HG02610 (cell line): ENCODE measurements at regions not wholly inside any gene's neighbourhood (a gene's known extent, or its start where the extent isn't known, plus 50 kb on each side); places are given as distances from the start of the nearest gene placed in this dataset.
"Not testable (repeated sequence)": the region's sequence is repeated elsewhere in the genome, so short reads cannot be mapped to it uniquely, and the experiment has no call there.

Source experiments
- ATAC-seq: cut with Tn5 transposase; IDR thresholded peaks from one replicate; pipeline ENCODE4 v1.9.1; 2021; ENCODE audit warnings: mild to moderate bottlenecking, moderate library complexity; ENCODE audit not compliant: unreplicated experiment

DNA sequence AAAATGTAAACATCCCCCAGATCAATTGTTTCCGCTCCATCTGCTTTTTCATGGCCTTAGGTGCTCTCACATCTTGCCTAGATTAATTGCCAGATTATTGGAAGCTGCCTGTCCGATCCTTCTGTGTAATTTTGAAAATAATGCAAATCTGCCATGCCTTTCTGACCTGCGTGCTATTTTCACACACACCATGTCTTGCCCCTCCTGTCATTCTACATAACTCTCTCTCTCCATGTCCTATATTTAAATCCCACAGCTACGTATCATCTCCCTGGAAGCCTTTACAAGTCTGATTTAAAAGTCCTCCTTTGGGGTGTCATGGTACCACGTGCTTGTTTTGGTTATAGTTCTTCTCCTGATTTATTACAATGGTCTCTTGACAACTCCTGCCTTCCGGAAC lies 247.6 kb upstream of the ELAVL2 start:
- no peak for ATAC-seq

DNA sequence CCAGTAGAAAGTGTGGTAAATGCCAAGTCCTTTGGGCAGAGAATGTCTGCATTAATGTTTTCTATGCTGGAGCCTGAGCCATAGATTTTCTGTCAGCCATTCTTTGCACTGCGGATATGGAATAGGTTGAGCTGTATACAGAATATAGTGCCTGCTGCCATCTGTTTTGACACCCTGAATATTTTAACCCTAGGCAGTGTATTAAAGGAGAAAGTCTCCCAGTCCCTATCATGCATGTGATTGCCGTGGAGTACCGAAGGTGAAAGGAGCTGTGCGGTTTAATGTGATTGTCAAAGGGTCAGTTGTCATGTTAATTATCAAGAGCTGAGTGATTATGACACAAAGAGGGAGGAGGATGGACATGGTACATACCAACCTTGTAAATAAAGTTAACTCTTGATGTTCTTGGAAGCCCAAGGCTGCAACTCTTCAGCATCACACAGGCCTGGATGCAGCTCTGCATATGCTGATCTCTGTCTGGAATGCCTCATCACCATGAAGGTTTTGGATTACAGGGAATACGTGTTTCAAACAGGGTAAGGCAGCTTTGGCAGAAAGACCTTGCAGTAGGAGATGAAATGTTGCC lies 247.1 kb upstream of the ELAVL2 start:
- no peak for ATAC-seq

DNA sequence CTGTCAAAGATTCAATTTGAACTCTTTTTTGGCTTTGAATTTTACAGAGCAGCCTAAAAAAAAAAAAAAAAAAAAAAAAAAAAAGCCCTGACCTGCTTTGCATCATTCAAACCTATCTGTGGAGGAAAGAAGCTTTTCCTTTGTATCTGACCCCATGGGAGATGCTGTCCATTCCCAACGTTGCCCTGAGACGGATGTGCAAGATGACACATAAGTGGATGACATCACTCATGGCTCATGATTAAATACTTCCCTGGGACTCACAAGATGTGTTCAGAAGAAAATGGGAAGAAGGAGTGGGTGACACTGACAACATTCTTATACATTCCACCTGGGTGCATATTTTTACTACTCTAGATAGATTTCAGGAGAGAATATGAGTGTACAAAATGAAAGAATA lies 245.7 kb upstream of the ELAVL2 start:
- ATAC-seq, result no peak

DNA sequence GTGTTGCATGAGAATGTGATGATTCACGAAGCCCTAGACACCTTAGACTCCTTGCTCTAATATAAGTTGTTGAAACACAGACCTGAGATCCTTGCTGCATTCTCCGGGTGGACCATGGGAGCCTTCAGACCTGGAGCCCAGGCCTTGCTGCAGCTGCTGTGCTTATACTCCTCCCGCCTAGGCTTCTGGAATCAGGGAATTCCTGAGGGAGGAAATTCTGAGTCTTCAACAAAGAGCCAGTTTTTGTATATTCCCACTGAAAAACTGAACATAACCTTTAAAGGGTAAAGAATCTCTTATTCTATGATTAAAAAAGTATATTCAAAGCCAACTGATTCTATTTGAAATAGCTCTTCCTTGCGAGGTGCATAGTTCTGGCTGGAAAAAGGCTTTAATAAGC lies 245.1 kb upstream of the ELAVL2 start:
- no peak for ATAC-seq

DNA sequence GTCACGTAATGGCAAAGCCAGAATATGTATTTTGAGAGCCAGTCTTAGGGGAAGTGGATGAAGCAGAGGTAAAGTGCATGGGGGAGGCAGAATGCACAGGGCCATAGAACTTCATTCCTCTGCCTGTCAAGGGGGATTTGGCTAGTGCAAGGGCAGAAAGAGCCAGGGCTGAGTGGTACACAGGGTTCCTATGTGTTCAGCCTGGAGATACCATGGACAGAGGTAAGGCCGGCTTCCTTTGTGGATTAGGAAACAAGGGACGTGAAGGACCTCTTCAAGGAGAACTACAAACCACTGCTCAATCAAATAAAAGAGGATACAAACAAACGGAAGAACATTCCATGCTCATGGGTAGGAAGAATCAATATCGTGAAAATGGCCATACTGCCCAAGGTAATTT lies 241.1 kb upstream of the ELAVL2 start:
- ATAC-seq, result not testable (repeated sequence)

DNA sequence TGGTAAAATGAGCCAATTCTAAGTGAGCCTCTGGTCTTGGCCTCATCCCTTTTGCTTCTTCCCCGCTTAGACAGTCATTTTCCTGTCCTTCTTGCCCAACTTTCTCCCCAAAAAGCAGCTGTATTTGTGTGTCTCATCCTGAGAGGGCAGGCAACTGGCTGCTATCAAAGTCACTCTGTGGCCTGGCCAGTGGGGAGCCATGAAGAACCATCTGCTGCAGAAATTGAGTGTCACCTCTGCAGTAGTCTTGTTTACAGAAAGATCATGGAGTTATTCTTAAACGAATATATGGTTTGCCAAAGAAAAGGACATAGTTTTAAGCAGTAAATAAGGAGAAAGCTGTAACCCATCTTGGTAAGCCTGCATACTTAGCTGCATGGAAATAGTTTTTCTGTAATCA lies 233.6 kb upstream of the ELAVL2 start:
- no peak for ATAC-seq

DNA sequence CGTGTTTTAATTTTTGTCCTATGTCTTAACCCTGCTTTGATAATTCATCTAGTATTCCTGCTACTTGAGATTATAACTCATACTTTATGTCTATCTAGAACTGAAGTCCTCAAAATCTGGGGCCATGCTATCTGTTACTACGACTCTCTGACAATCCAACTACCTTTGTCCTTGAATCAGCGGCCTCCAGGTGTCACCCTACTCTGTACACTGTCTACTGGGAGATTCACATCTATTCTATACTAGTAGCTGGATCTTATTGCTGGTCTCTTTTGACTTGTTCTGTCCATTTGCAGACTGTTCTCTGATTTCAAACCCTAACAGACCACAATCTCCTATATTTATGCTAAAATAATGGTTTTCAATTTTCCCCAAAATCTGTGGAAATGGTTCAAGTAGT lies 225.5 kb upstream of the ELAVL2 start:
- ATAC-seq, result no peak

DNA sequence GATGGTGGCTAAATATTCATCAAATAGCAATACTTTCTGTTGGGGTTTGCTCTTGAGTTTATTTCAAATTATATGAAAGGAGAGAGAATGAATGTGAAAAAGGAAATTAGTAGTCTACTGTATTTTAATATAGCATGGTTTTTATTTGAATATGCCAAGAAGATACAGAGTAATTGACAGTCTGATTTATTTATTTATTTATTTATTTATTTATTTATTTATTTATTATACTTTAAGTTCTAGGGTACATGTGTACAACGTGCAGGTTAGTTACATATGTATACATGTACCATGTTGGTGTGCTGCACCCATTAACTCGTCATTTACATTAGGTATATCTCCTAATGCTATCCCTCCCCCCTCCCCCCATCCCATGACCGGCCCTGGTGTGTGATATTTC lies 224.2 kb upstream of the ELAVL2 start:
- not testable (repeated sequence) for ATAC-seq

DNA sequence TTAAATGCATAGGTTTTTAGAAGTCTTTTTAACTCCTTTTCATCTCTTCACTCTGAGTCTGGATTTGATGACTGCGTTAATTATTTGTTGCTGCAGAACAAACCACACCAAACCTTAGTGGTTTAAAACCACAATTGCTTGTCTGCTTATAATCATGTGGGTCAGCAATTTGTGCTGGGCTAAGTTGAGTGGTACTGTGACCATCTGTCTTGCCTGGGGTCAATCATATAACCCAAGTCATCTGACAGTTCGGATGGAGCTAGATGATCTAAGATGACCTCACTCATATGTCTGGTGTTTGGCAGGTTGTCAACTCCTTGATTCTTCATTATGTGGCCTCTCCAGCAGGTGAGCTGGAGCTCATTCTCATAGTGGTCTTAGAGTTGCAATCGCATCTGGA lies 219.1 kb upstream of the ELAVL2 start:
- no peak for ATAC-seq

DNA sequence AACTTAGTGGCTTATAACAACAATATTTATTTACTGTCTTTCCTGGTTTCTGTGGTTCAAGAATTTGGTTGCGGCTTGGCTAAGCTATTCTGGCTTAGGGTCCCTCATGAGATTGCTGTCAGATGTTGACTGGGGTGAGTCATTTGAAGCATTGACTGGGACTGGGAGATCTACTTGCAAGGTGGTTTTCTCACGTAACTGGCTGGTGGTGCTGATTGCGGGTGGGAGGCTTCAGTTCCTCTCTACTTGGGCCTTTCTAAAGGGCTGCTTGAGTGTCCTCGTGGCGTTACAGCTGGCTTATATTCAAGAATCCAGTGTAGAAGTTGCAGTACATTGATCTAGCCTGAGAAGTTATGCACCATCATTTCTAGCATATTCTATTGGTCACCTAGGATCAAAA lies 218.5 kb upstream of the ELAVL2 start:
- no peak for ATAC-seq

DNA sequence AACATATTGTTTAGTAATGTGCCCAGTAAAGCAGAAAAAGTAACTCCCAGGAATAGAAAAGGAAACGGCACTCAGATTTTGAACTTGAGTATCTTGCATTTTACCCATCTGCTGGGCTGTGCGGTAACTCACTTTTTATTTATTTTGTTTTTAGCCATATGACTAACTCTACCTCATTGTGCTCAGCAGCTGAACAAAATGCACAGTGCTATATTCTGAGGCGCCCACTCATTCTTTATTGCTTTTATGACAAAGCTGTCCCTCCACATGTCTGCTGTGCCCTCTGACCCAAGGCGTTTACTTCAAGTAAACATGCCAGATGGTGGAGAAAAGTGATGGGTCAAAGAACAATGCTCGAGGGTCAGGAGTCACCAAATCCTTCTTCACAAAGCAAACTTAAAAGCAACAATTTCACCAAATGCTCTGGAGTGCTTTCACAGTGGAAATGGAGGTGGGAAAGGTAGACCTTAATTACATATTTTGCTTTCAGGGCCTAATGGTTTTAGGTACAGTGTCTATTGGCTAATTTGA lies 215.2 kb upstream of the ELAVL2 start:
- ATAC-seq, result no peak

DNA sequence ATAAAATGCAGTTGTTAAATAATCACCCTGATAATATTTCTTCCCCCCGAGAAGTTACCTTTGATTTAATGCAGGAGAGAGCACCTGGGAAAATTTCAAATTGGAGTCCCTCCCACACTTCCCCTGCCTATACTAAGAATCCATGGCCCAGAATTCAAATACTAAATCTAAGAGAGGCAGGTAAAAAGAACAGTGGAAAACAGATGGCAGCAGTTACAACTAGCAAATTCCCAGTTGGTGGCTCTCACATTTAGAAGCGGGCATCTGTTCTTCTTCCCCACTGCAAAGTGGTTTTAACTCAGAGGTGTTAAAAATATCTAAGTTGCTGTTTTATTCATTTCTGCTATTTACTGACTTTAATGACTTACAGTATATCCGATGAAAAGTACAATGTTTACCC lies 210.4 kb upstream of the ELAVL2 start:
- ATAC-seq, result no peak

DNA sequence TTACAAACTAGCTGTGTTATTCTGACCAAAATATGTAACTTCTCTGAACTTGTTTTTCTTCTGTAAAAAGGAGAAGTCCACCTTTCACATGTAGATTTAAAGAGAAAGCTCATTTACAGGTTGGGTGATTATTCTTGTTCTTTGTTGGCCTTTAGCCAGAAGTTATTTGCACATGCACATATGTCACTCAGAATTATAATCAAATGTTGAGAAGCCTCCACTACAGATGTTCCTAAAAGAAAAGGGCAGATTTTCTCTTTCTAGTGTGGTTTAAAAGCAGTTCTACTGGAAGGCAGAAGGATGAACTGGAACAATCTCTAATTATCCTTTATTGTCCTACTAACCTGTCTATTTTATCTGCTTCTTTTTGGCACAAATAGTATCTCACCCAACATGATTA lies 209.8 kb upstream of the ELAVL2 start:
- no peak for ATAC-seq

DNA sequence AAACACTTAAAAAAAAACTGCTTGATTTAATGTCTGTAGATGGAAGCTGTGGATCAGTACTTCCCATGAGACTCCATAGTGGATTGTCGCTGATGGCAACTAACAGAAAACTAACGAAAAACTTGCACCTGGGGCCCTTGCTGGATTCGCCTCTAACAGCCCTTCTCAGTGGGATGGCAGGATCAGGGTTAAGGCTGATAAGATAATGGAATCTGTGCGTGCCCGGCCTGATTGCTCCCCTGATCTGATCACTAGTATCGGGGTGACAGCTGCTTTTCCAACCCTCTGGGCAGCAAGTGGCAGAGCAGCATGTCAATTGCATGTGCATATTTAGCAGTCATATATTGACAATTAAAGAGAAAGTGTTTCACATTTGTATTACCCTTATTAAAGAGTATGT lies 185.8 kb upstream of the ELAVL2 start:
- ATAC-seq, result no peak

DNA sequence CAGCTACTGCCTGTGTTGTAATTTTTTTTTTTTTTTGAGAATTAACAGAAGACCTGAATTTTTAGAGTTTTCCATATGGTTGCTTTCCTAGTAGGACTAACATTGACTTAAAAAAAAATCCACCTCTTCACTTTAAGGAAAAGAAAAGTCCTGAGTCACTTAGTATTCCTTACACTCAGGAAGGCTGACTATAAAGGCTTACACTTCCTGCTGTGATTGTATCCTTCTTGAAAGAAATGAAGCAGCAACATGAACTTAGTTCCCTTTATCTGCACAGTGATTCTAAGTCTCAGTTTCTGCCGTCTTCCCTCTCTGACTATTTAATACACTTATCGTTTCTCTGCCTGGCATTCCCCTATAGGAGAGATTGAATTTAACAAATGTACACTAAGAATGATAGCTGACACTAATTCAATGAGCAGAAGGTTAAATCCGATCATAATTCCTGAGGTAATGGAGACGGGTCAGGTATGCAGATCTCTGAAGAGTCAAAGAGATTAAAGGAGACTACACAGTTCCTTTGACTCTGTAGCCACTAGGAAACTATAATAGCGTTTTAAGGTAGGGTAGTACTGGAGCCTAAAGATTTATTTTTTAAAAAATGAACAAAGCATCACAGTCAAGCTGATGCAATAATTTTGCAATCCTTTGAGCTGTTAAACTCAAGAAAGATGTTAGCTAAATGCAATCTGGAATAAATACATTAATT lies 185.1 kb upstream of the ELAVL2 start:
- ATAC-seq, result no peak

DNA sequence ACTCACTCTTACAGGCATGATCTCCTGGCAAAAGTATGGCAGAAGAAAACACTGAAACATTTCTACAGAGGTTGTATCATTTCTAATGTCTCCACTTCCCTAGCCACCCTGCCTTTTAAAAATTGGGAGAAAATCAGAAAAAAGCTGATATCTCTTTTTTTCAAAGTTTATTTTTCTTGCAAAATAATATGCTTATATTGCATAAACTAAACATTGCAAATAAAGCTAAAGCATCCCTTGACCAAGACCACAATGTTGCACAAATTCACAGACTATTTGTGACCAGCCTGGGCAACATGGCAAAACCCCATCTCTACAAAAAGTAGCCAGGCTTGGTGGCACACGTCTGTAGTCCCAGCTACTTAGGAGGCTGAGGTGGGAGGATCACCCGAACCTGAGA lies 183.3 kb upstream of the ELAVL2 start:
- ATAC-seq, result no peak

DNA sequence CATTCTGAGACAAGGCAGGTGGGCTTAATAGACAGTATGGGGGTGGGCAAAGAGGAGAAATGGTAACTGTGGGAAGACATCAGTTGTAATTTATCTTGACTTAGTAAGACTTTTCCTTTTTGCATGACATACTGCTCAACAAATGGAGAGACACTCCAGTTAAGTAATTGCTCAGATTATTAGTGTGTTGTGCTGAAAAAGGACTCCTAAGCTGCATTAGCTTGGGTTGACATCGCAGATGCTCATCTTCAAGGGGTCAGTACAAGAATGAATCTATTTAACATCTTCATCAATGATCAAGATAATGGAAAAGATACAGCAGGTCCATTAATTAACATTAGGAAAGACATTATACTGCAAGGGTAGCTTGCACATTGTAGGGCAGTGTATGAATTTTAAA lies 181.1 kb upstream of the ELAVL2 start:
- no peak for ATAC-seq

DNA sequence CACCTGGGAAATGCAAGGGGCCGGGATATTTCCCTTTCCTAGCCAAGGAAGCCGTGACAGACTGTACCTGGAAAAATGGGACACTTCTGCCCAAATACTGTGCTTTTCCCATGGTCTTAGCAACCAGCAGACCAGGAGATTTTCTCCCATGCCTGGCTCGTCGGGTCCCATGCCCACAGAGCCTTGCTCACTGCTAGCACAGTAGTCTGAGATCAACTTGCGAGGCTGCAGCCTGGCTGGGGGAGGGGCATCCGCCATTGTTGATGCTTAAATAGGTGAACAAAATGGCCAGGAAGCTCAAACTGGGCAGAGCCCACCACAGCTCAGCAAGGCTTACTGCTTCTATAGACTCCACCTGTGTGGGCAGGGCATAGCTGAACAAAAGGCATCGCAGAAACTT lies 165.8 kb upstream of the ELAVL2 start:
- ATAC-seq, result not testable (repeated sequence)

DNA sequence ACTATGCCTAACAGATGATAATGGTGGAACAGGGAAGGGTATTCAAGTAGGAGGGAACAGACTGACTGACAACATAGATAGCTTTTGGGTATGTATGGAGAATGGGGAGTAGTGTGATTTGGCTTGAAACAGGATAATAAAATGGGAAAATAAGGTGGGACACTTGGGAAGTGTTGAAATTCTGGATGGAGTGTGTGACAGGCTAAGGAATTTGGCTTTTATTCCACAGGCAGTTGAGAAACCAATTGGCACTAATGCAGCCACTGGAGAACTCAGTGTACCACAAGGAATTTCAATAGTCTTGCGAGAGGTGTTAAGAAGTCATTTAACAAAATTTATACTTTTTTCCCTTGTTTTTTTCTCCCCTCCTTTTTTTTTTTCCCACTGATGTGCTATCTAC lies 153.5 kb upstream of the ELAVL2 start:
- ATAC-seq, result no peak

DNA sequence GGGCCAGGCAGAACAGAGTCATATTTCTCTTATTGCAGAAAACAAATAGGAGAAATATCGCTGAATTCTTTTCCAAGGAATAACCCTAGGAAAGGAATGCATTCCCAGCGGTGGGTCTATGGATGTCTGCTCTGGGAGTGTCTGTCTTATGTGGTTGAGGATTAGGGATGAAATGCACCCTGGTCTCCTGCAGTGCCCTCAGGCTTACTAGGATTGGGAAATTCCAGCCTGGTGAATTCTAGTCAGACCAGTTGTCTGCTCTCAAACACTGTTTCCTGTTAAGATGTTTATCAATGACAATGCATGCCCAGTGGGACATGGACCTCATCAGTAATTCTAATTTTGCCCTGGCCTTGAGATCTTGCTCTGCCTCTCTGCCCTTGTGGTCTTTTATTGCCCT lies 136.1 kb upstream of the ELAVL2 start:
- no peak for ATAC-seq

DNA sequence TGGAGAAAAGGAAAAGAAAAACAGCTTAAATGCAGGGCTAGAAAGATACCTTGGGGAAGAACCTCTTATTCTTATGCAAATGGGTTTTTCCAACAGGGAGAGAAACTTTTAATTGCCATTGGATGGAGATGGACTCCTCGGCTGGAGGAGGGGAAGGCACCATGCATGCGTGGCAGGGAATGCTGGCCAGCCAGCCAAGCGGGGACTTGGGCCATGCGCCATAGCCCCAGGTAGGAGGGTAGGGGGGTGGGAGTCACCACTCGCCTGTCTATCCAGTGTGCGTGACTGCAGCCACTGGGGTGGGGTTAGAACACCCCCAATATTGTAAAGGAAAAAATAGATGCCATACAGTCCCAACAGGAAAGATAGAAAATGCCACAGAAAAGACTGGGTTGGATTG lies 119.9 kb upstream of the ELAVL2 start:
- ATAC-seq, result no peak

DNA sequence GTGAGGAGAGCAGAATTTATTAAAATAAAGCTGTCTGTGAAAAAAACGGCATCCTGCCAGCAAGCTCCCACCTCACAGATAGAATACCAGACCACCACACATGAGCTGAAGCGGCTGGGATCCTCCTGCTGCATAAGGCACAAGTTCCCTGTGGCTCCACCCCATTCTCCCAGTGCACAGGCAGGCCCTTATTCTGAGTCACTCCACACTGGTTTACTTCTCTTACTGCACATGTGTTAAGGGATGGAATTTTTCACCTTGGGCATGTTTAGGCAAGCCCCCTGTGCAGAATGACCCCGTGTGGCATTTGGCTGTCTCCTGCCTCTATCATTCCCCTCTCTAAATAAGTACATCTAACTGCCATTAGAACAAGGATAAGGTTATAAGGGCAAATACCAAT lies 115.0 kb upstream of the ELAVL2 start:
- no peak for ATAC-seq

DNA sequence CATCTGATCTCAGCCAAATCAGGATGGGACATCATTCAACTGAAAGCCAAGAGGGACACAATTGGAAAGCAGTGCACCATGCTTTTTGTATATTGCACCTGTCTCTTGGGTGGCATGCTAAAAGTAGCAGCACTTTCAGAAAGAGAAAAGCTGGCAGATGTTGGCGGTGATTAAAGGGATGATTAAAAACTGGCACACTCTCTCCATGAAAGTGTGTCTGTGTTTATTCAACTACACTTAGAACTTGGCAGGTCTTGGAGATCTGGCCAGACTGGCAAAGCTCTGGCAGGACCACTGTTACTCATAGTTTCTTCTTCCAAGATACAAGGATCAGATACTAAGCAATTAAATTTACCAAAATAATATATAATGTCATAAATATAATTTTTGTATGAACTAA lies 112.9 kb upstream of the ELAVL2 start:
- no peak for ATAC-seq
